ENCODE measurements at regions not wholly inside any gene's neighbourhood (a gene's known extent, or its start where the extent isn't known, plus 50 kb on each side); places are given as distances from the start of the nearest gene placed in this dataset.

- no peak overlapping the region for H3K27ac ChIP-seq (ENCODE audit: low read length)
- H3K36me3 ChIP-seq (replicated peaks; ENCODE audit: insufficient read depth, low read length) = no peaks in the 10 kb centered on the region
- no peaks in the 10 kb centered on the region for H3K79me2 ChIP-seq (ENCODE audit: low read length)
- H3K9ac ChIP-seq (ENCODE audit: low read length) = no peak overlapping the region
- TF ChIP-seq EZH2phosphoT487 (IDR thresholded peaks at IDR 0.05; ENCODE audit: low read length) (no peak), CTCF (IDR thresholded peaks at IDR 0.05; ENCODE audit: low read length) (no peak), EZH2 (optimal IDR thresholded peaks at IDR 0.05; ENCODE audit: low read depth, low read length) (no peak)
- H4K20me1 ChIP-seq (ENCODE audit: insufficient read depth, low read length) = no peaks in the 10 kb centered on the region
- H3K9me3 ChIP-seq (replicated peaks; ENCODE audit: insufficient read depth, low read length) = no peaks in the 10 kb centered on the region
- 0 out of 2 replicates have a peak overlapping the region, but pooled peaks have one; percentile 35 for H2AFZ ChIP-seq (ENCODE audit: low read length)
- no peak for DNase-seq
- no peak overlapping the region for H3K4me2 ChIP-seq (ENCODE audit: low read depth, low read length)
- H3K27me3 ChIP-seq (replicated peaks; ENCODE audit: insufficient read depth, low read length) = no peaks in the 10 kb centered on the region
- no peaks in the 10 kb centered on the region for H3K9me2 ChIP-seq (replicated peaks; ENCODE audit: insufficient read depth, low read length)
- H3F3A ChIP-seq (ENCODE audit: insufficient read depth, low read length) = no peaks in the 10 kb centered on the region
- no peaks in the 10 kb centered on the region for H3K4me1 ChIP-seq (ENCODE audit: low read length)
- no peak overlapping the region for H3K4me3 ChIP-seq (ENCODE audit: low read length)
These were observed 1124.4 kb downstream of the NXPH1 start for GRCh38 chr7:9557853-9558252.

GRCh38 chr7:9575716-9576115 lies 1142.3 kb downstream of the NXPH1 start:
- Histone ChIP-seq H3K79me2 (ENCODE audit: low read length) (no peaks in the 10 kb centered on the region), H3K9me3 (replicated peaks; ENCODE audit: insufficient read depth, low read length) (no peaks in the 10 kb centered on the region), H3K36me3 (replicated peaks; ENCODE audit: insufficient read depth, low read length) (no peaks in the 10 kb centered on the region), H3K9me2 (replicated peaks; ENCODE audit: insufficient read depth, low read length) (no peaks in the 10 kb centered on the region; the same call in 1 of the 2 replicates), H3K27ac (ENCODE audit: low read length) (no peak overlapping the region), H2AFZ (ENCODE audit: low read length) (no peak overlapping the region), H3K9ac (ENCODE audit: low read length) (no peak overlapping the region), H3K4me3 (ENCODE audit: low read length) (no peak overlapping the region), H4K20me1 (ENCODE audit: insufficient read depth, low read length) (no peaks in the 10 kb centered on the region), H3F3A (ENCODE audit: insufficient read depth, low read length) (no peaks in the 10 kb centered on the region), H3K4me2 (ENCODE audit: low read depth, low read length) (no peak overlapping the region), H3K4me1 (ENCODE audit: low read length) (no peaks in the 10 kb centered on the region), H3K27me3 (replicated peaks; ENCODE audit: insufficient read depth, low read length) (no peaks in the 10 kb centered on the region)
- DNase-seq = no peak
- TF ChIP-seq EZH2 (optimal IDR thresholded peaks at IDR 0.05; ENCODE audit: low read depth, low read length) (no peak), CTCF (IDR thresholded peaks at IDR 0.05; ENCODE audit: low read length) (no peak), EZH2phosphoT487 (IDR thresholded peaks at IDR 0.05; ENCODE audit: low read length) (no peak)

- Histone ChIP-seq H3K4me2 (ENCODE audit: low read depth, low read length) (no peak overlapping the region), H3K4me3 (ENCODE audit: low read length) (no peak overlapping the region), H4K20me1 (ENCODE audit: insufficient read depth, low read length) (no peaks in the 10 kb centered on the region), H3K9me3 (replicated peaks; ENCODE audit: insufficient read depth, low read length) (no peaks in the 10 kb centered on the region), H3K27me3 (replicated peaks; ENCODE audit: insufficient read depth, low read length) (no peaks in the 10 kb centered on the region), H3K9ac (ENCODE audit: low read length) (no peak overlapping the region), H3K79me2 (ENCODE audit: low read length) (no peaks in the 10 kb centered on the region), H3K36me3 (replicated peaks; ENCODE audit: insufficient read depth, low read length) (no peaks in the 10 kb centered on the region), H2AFZ (ENCODE audit: low read length) (no peak overlapping the region), H3K27ac (ENCODE audit: low read length) (no peak overlapping the region), H3F3A (ENCODE audit: insufficient read depth, low read length) (no peaks in the 10 kb centered on the region), H3K9me2 (replicated peaks; ENCODE audit: insufficient read depth, low read length) (no peaks in the 10 kb centered on the region), H3K4me1 (ENCODE audit: low read length) (no peaks in the 10 kb centered on the region)
- TF ChIP-seq CTCF (IDR thresholded peaks at IDR 0.05; ENCODE audit: low read length) = no peak
- TF ChIP-seq EZH2phosphoT487 (IDR thresholded peaks at IDR 0.05; ENCODE audit: low read length) = no peak
- TF ChIP-seq EZH2 (optimal IDR thresholded peaks at IDR 0.05; ENCODE audit: low read depth, low read length) = no peak
- DNase-seq = no peak
These were observed 1149.4 kb downstream of the NXPH1 start for GRCh38 chr7:9582824-9583223.

All from MM.1S (cell line).